GM19372 (cell line): ENCODE measurements at regions not wholly inside any gene's neighbourhood (a gene's known extent, or its start where the extent isn't known, plus 50 kb on each side); places are given as distances from the start of the nearest gene placed in this dataset.
"Not testable (repeated sequence)": the region's sequence is repeated elsewhere in the genome, so short reads cannot be mapped to it uniquely, and the experiment has no call there.

Experiments
- ATAC-seq: cut with Tn5 transposase; IDR thresholded peaks from one replicate; pipeline ENCODE4 v1.9.1; 2021; ENCODE audit warnings: mild to moderate bottlenecking, low read depth, moderate library complexity; ENCODE audit not compliant: unreplicated experiment

- no peak for ATAC-seq
Measured at GRCh38 chr12:72146495-72146894, 125.7 kb upstream of the TRHDE start.

- no peak for ATAC-seq
Measured at GRCh38 chr12:72148709-72149108, 123.5 kb upstream of the TRHDE start.

DNA sequence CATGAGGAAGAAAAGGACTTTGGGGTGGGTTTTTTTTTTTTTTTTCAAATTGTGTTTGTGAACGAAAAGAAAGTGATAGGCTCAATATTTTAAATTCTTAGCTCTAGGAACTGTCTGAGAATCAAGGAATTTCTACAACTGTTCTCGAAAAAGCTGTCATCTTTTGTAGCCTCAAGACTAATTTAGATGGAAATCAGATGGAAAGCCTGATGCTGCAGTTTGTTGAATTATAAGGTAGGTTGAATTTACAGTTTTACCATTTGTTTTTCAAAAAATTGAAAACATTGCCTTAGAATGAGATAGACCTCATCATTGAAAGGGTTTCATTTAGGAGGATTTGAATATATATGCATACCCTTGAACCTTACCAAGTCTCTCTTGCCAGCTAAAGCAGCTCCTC lies 109.3 kb upstream of the TRHDE start:
- ATAC-seq, result no peak

DNA sequence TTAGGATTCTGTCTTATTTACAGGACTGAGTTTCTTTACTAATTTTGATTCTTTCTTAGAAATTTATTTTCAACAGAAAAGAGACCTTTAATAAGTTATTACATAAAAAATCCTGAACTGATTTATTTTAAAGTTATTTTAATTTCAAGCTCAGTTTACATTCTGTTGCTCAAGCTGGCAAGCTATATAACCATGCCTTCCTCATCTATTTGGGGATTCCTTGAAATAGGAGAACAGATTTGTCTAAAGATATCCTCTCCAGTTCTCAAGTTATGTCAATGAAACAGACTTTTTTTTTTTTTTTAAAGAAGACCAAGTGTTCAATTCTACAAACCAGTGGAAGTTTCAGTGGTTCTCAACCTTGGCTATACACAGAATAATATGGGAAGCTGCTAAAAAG lies 103.3 kb upstream of the TRHDE start:
- no peak for ATAC-seq

GRCh38 chr12:72173974-72174373 lies 98.2 kb upstream of the TRHDE start:
- ATAC-seq, result no peak

GRCh38 chr12:72178244-72178643 lies 93.9 kb upstream of the TRHDE start:
- ATAC-seq, result no peak

- no peak for ATAC-seq
Measured at GRCh38 chr12:72178871-72179270, 93.3 kb upstream of the TRHDE start.

DNA sequence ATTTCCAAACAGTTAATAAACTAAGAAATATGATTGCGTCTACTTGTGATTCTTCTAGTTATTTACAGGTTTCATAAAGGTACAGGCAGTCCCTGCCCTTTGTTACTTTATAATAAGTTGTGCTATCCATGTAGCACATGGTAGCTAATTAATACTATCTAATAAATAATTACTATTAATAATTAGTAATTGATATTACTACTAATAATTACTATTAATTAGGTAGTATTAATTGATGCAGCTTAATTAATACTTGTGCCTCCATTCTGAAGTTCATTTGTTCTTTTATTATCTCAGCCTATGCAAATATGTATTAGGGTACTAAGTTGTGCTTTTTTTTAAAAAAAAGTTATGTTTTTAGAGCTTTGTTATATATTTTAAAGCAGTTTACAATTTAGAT lies 92.3 kb upstream of the TRHDE start:
- ATAC-seq, result no peak

- ATAC-seq, result not testable (repeated sequence)
Measured at GRCh38 chr12:72184971-72185533, 87.1 kb upstream of the TRHDE start.

DNA sequence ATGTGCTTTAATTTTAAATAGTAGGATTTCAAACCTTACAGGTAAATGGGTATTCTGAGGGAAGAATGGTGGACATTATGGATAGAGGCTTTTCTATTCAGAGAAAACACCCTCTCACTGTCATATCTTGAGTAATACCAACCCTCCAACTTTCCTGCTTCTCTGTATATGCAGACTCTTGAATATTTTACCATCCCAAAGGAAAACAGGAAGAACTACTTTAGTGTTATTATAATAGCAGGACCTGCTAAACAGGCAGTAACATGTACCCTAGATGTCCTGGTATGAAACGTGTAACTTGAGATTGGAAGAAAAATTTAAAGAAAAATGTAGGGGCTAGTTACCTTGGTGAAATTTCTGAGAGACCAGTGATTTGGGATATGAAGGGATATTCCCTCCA lies 82.9 kb upstream of the TRHDE start:
- no peak for ATAC-seq

GRCh38 chr12:72191761-72192160 lies 80.4 kb upstream of the TRHDE start:
- no peak for ATAC-seq

DNA sequence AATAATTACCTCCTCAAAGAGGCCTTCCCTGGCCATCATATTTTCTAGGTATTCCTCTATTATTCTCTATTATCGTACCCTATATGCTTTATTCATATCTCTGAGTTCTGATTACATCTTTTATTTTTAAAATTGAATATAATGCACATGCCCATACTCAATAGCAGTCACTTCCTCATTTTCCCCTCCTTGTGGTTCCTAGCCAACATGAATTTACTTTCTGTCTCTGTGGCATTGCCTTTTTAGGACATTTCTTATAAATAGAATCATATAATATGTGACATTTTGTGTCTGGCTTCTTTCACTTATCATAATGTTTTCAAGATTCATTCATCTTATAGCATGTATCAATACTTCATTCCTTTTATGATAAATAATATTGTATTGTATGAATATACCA lies 74.4 kb upstream of the TRHDE start:
- no peak for ATAC-seq

DNA sequence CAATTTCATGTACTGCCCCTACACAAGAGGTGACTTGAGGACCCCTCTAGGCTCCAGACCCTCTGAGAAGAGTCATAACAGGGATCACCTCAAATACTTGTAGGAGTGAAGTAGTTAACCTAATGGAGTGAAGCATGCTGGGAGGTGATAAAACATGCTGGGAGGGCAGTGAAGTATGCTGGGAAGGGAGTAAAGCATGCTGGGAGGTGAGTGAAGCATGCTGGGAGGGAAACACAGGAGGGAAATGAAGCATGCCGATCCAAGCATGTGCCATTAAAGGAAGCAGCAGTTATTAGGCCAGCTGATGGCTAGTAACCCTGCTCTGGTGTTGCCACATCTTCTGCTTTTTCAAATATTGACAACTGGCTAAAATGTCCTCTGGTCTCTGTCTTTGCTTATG lies 70.7 kb upstream of the TRHDE start:
- ATAC-seq, result no peak

DNA sequence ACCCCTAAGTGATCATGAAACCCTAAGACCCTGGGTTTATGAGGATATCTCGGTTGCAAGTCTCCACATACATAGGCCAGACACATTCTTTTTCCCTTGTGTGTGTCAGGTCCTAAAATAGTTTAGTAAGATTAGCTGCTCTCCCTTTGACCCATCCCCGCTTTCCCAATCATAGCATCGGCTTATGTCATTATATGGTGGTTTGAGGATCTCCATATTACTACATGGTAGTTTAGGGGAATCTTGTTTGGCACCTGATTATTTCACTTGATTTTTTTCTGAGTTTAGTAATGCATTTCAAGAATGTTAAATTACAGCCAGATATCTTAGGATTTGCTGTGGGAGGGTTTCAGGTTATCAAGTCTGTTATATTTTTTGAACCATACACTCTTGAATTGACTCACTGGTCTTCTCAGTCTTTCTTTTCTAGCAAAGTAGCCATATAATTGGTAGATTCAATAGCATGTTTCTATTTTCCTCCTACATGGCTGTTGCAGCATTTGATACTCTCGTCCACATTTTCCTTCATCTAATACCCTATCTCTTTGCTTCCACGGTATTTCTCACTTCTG lies 68.3 kb upstream of the TRHDE start:
- no peak for ATAC-seq

GRCh38 chr12:72207079-72207478 lies 65.1 kb upstream of the TRHDE start:
- ATAC-seq, result no peak

- no peak for ATAC-seq
Measured at GRCh38 chr12:72207486-72208409, 64.4 kb upstream of the TRHDE start.

DNA sequence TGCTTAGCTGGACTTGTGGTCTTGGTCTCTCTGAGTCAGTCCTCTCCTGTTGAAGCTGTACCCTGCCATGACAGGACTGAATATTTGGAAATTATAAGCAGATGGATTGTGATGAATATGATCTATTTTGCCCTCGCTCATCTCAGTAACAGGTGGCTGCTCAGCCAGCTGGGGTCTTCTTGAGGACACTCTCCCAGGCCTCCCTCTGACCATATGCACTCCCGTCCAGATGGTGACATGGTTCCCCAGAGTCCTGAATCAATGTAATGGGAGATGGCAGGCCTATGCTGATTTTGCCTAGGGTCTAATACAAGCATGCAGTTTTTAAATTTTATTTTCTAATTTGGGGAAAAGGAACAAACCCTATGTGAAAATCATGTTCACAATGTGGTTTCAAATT lies 63.1 kb upstream of the TRHDE start:
- ATAC-seq, result no peak

DNA sequence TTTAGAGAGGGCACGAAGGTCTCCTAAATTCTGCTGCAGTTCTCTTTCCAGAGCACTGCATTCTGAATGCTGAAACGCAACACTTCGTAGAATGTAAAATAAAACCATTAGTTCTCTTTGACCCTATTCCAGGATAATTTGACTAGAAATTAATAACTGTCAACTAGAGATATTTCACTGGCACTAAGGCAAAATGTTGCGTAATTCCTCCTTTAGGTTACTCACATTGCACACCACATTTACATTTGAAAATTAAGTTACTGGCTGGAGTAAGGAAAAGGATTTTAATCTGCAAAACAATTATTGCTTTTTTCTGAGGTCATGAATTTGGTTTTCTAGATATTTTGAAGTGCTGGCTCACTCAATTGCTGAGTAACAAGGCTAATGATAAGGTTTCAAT lies 58.0 kb upstream of the TRHDE start:
- no peak for ATAC-seq

DNA sequence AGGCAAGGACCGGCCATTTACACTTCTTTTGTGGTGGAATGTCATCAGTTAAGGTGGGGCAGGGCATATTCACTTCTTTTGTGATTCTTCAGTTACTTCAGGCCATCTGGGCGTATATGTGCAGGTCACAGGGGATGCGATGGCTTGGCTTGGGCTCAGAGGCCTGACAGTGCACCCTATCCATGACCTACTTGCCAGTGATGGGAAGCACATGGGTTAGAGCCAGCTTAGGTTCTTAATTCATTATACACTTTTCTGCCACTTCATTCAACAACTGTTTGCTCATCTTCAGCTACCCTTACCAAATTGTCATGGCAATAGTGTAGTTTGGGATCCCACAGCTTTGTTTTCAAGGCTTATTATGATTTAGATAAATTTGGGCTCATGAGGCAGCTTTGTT lies 56.9 kb upstream of the TRHDE start:
- not testable (repeated sequence) for ATAC-seq

GRCh38 chr12:72219937-72220336 lies 52.2 kb upstream of the TRHDE start:
- ATAC-seq, result no peak
